A549 (cell line): ENCODE measurements at regions not wholly inside any gene's neighbourhood (a gene's known extent, or its start where the extent isn't known, plus 50 kb on each side); places are given as distances from the start of the nearest gene placed in this dataset.

Experiments used
- ATAC-seq, 2 experiments: fragments of 200-7000 bp in 1 of 2; fragments of >200 bp in 1 of 2; cut with Nextera tagmentation in 1 of 2; cut with Tn5 transposase in 1 of 2; 3 replicates each; pipeline versions ENCODE4 v1.8.0 to v1.9.1; 2018 to 2020; ENCODE audit warnings: mild to moderate bottlenecking in 1 of 2, moderate library complexity in 1 of 2
- CTCF ChIA-PET: fragments of 300-600 bp; sonication (Branson Sonifier 250); formaldehyde crosslinking; extraction: SDS; loops from one replicate; lab custom pipeline; 2021; ENCODE audit warnings: antibody characterized with exemption, inconsistent platforms; lab: Yijun Ruan, JAX
- POLR2A ChIA-PET: fragments of 350-600 bp; formaldehyde crosslinking; extraction: SDS; loops from one replicate; lab custom pipeline; 2021; ENCODE audit warnings: antibody characterized with exemption, inconsistent platforms; lab: Yijun Ruan, JAX
- DNase-seq, 2 experiments: peaks; one replicate each; pipeline versions ENCODE4 v3.0.0 to v3.0.0-alpha.2; 2011 to 2016; ENCODE audit warnings: low read depth in 1 of 2, low spot score in 1 of 2
- FAIRE-seq: peaks from 2 replicates; lab custom pipeline; 2011; peaks lifted over from hg19 to GRCh38; lab: Jason Lieb, UNC
- H3K27ac ChIP-seq, 2 experiments: fragments of >200 bp; sonication (Bioruptor Twin); formaldehyde crosslinking; 3 replicates each; pipeline ENCODE4 v1.5.1; 2016 to 2017
- H3K4me1 ChIP-seq: fragments of >200 bp; sonication (Bioruptor Twin); formaldehyde crosslinking; 3 replicates; pipeline ENCODE4 v1.6.1; 2016
- H3K4me2 ChIP-seq: fragments of >200 bp; sonication (Bioruptor Twin); formaldehyde crosslinking; 3 replicates; pipeline ENCODE4 v1.6.1; 2016
- H3K4me3 ChIP-seq: fragments of >200 bp; sonication (Bioruptor Twin); formaldehyde crosslinking; 3 replicates; pipeline ENCODE4 v1.5.1; 2016
- H3K9me3 ChIP-seq: fragments of >200 bp; sonication (Bioruptor Twin); formaldehyde crosslinking; 3 replicates; pipeline ENCODE4 v1.6.1; 2016
- CBX2 ChIP-seq: fragments of 200-600 bp; sonication (generic); IDR thresholded peaks from 2 replicates; pipeline ENCODE4 v1.6.1; 2016; ENCODE audit warnings: low read depth, mild to moderate bottlenecking, borderline replicate concordance
- CBX8 ChIP-seq: fragments of 200-600 bp; sonication (generic); IDR thresholded peaks from 2 replicates; pipeline ENCODE4 v1.6.1; 2016
- CTCF ChIP-seq: fragments of >200 bp; sonication (Bioruptor Twin); formaldehyde crosslinking; IDR thresholded peaks from 3 replicates; pipeline ENCODE4 v1.5.1; 2016
- E2F6 ChIP-seq: IDR thresholded peaks from 2 replicates; pipeline ENCODE4 v1.6.1; 2012; ENCODE audit warnings: low read depth, borderline replicate concordance
- EHMT2 ChIP-seq: fragments of 200-600 bp; sonication (generic); IDR thresholded peaks from 2 replicates; pipeline ENCODE4 v1.6.1; 2016; ENCODE audit warnings: antibody characterized with exemption, low read depth, mild to moderate bottlenecking, moderate library complexity
- ELK1 ChIP-seq: fragments of 150-350 bp; IDR thresholded peaks from 2 replicates; pipeline ENCODE4 v1.6.1; 2014; ENCODE audit warnings: low read depth, mild to moderate bottlenecking, low read length
- ESRRA ChIP-seq: fragments of 150-350 bp; IDR thresholded peaks from 2 replicates; pipeline ENCODE4 v1.6.1; 2014; ENCODE audit warnings: mild to moderate bottlenecking, low read length, borderline replicate concordance
- HOXA7 ChIP-seq: fragments of 250-450 bp; sonication (Bioruptor Pico); IDR thresholded peaks from 2 replicates; pipeline ENCODE4 v1.5.0; 2020; ENCODE audit warnings: mild to moderate bottlenecking, moderate library complexity
- JUNB ChIP-seq: fragments of >200 bp; sonication (Bioruptor Twin); formaldehyde crosslinking; IDR thresholded peaks from 2 replicates; pipeline ENCODE4 v1.6.1; 2016
- KDM1A ChIP-seq: fragments of 200-600 bp; sonication (generic); IDR thresholded peaks from 2 replicates; pipeline ENCODE4 v1.6.1; 2016; ENCODE audit warnings: low read depth, mild to moderate bottlenecking
- MAZ ChIP-seq: fragments of 150-350 bp; IDR thresholded peaks from 2 replicates; pipeline ENCODE4 v1.6.1; 2014; ENCODE audit warnings: antibody characterized with exemption, low read depth, low read length, borderline replicate concordance
- NPAS2 ChIP-seq: fragments of 250-450 bp; sonication (Bioruptor Pico); IDR thresholded peaks from 2 replicates; pipeline ENCODE4 v1.8.0; 2022; ENCODE audit warnings: mild to moderate bottlenecking, moderate library complexity, borderline replicate concordance
- NR3C1 ChIP-seq: fragments of >200 bp; sonication (Bioruptor Twin); formaldehyde crosslinking; IDR thresholded peaks from 3 replicates; pipeline ENCODE4 v1.6.1; 2017
- POLR2AphosphoS2 ChIP-seq: conservative IDR thresholded peaks from 2 replicates; pipeline ENCODE4 v1.6.1; 2012; ENCODE audit warnings: low read length, improper control_type of control experiment, inconsistent platforms
- RAD21 ChIP-seq, 2 experiments: fragments of >200 bp in 1 of 2; sonication (Bioruptor Twin) in 1 of 2; formaldehyde crosslinking in 1 of 2; IDR thresholded peaks in 1 of 2; conservative IDR thresholded peaks in 1 of 2; 2 replicates in 1 of 2; 3 replicates in 1 of 2; pipeline ENCODE4 v1.6.1; 2012 to 2018; ENCODE audit warnings: inconsistent platforms in 1 of 2
- RARB ChIP-seq: fragments of 250-450 bp; sonication (Bioruptor Pico); IDR thresholded peaks from 2 replicates; pipeline ENCODE4 v1.8.0; 2021; ENCODE audit warnings: mild to moderate bottlenecking, moderate library complexity
- SMC3 ChIP-seq: fragments of >200 bp; sonication (Bioruptor Twin); formaldehyde crosslinking; IDR thresholded peaks from 3 replicates; pipeline ENCODE4 v1.6.1; 2018; ENCODE audit warnings: inconsistent platforms
- SREBF2 ChIP-seq: fragments of 450-650 bp; IDR thresholded peaks from 2 replicates; pipeline ENCODE4 v1.6.1; 2014; ENCODE audit warnings: mild to moderate bottlenecking, moderate library complexity
- TFCP2L1 ChIP-seq: fragments of 250-450 bp; sonication (Bioruptor Pico); IDR thresholded peaks from 2 replicates; pipeline ENCODE4 v1.5.0; 2021; ENCODE audit warnings: mild to moderate bottlenecking
- USF2 ChIP-seq: fragments of 450-650 bp; IDR thresholded peaks from 2 replicates; pipeline ENCODE4 v1.6.1; 2014; ENCODE audit warnings: antibody characterized with exemption
- WGBS: methylation state at CpG from one replicate; pipeline ENCODE4 v1.1.6; 2017; ENCODE audit errors: missing lambda C conversion rate; 5-methylcytosine and 5-hydroxymethylcytosine counted together

GRCh38 chr21:28804089-28804670, 188.5 kb downstream of the LTN1 start:
- POLR2A ChIA-PET, result no interaction called here
- no peak overlapping the region for H3K4me2 ChIP-seq
- FAIRE-seq (no peak), ATAC-seq (no peak), DNase-seq (no peak)
- no peak overlapping the region for H3K27ac ChIP-seq
- WGBS, result 42% methylated on average over 3 of the region's 3 CpGs
- TF ChIP-seq POLR2AphosphoS2 (no peak), CBX8 (no peak), SMC3 (no peak), TFCP2L1 (CRISPR knock-in tag) (no peak), HOXA7 (CRISPR knock-in tag) (no peak), RAD21 (conservative IDR thresholded peaks at IDR 0.05 in 1 of 2, IDR thresholded peaks at IDR 0.05 in 1 of 2) (no peak), NR3C1 (no peak), SREBF2 (no peak), KDM1A (no peak), E2F6 (no peak)
- CTCF ChIA-PET, result interaction anchor here (0.6 kb wide), 1 partner anchor 21 kb away, joined by 3 read pairs; no protein-coding TSS in a partner anchor
- no peak overlapping the region for H3K4me3 ChIP-seq
- no peaks in the 10 kb centered on the region for H3K4me1 ChIP-seq
- H3K9me3 ChIP-seq, result no peaks in the 10 kb centered on the region

- 15% methylated on average over 1 of the region's 1 CpG for WGBS
- CTCF ChIA-PET, result interaction anchor here (1.1 kb wide), 1 partner anchor 31 kb away, joined by 3 read pairs; no protein-coding TSS in a partner anchor
- no peak for ATAC-seq
- Histone ChIP-seq H3K9me3 (no peaks in the 10 kb centered on the region), H3K27ac (no peak overlapping the region), H3K4me2 (no peak overlapping the region), H3K4me3 (no peak overlapping the region), H3K4me1 (no peaks in the 10 kb centered on the region)
- DNase-seq, result no peak
- TF ChIP-seq EHMT2 (no peak), MAZ (no peak), SREBF2 (no peak), ESRRA (no peak), USF2 (no peak), CBX2 (no peak), SMC3 (no peak), RARB (CRISPR knock-in tag) (no peak), E2F6 (no peak), JUNB (no peak), CTCF (no peak), NPAS2 (CRISPR knock-in tag) (no peak), ELK1 (no peak)
- no peak for FAIRE-seq
- POLR2A ChIA-PET, result no interaction called here
These were observed 190.8 kb downstream of the LTN1 start for GRCh38 chr21:28801906-28802305.
